ENCODE measurements at regions not wholly inside any gene's neighbourhood (a gene's known extent, or its start where the extent isn't known, plus 50 kb on each side); places are given as distances from the start of the nearest gene placed in this dataset.

GRCh38 chr4:128337863-128338262, 50.2 kb upstream of the PGRMC2 start:
- TF ChIP-seq YY1 (tag by site-specific recombination; IDR thresholded peaks at IDR 0.05): no peak
- TF ChIP-seq ZNF350 (tag by site-specific recombination; IDR thresholded peaks at IDR 0.05): no peak
- TF ChIP-seq CTCF (tag by site-specific recombination; IDR thresholded peaks at IDR 0.05): no peak
- TF ChIP-seq ZNF530 (tag by site-specific recombination; IDR thresholded peaks at IDR 0.05; ENCODE audit: low read depth): no peak
- TF ChIP-seq, protein P1, sequence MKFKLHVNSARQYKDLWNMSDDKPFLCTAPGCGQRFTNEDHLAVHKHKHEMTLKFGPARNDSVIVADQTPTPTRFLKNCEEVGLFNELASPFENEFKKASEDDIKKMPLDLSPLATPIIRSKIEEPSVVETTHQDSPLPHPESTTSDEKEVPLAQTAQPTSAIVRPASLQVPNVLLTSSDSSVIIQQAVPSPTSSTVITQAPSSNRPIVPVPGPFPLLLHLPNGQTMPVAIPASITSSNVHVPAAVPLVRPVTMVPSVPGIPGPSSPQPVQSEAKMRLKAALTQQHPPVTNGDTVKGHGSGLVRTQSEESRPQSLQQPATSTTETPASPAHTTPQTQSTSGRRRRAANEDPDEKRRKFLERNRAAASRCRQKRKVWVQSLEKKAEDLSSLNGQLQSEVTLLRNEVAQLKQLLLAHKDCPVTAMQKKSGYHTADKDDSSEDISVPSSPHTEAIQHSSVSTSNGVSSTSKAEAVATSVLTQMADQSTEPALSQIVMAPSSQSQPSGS (tag by site-specific recombination; IDR thresholded peaks at IDR 0.05; ENCODE audit: low read depth): no peak
- TF ChIP-seq ZBTB1 (tag by site-specific recombination; IDR thresholded peaks at IDR 0.05): no peak
- TF ChIP-seq ZNF184 (tag by site-specific recombination; IDR thresholded peaks at IDR 0.05): no peak
- TF ChIP-seq ZNF747 (tag by site-specific recombination; IDR thresholded peaks at IDR 0.05): no peak
- TF ChIP-seq ZBTB10 (tag by site-specific recombination; IDR thresholded peaks at IDR 0.05): no peak

All from HEK293 (cell line).